Suprapubic skin (tissue), 4 donors: ENCODE measurements at regions not wholly inside any gene's neighbourhood (a gene's known extent, or its start where the extent isn't known, plus 50 kb on each side); places are given as distances from the start of the nearest gene placed in this dataset.

Source experiments
- DNase-seq, 2 donors: peaks; one replicate each; pipeline ENCODE4 v3.0.0-alpha.2; 2019; ENCODE audit warnings: low spot score in 2 of 2
- H3K27ac ChIP-seq: fragments of 200-600 bp; sonication (generic); one replicate; pipeline ENCODE4 v1.5.1; 2019
- H3K27me3 ChIP-seq: fragments of 200-600 bp; sonication (generic); one replicate; pipeline ENCODE4 v1.5.1; 2019
- H3K36me3 ChIP-seq: fragments of 200-600 bp; sonication (generic); one replicate; pipeline ENCODE4 v1.5.1; 2019
- H3K4me1 ChIP-seq: fragments of 200-600 bp; sonication (generic); one replicate; pipeline ENCODE4 v1.5.1; 2019
- H3K4me3 ChIP-seq: fragments of 200-600 bp; sonication (generic); one replicate; pipeline ENCODE4 v1.5.1; 2019; ENCODE audit warnings: mild to moderate bottlenecking
- H3K9me3 ChIP-seq: fragments of 200-600 bp; sonication (generic); one replicate; pipeline ENCODE4 v1.5.1; 2019
- EP300 ChIP-seq: sonication (generic); formaldehyde crosslinking; IDR thresholded peaks from one replicate; pipeline ENCODE4 v1.6.1; 2017; ENCODE audit warnings: antibody characterized with exemption
- POLR2A ChIP-seq, 2 donors: fragments of 450-650 bp; IDR thresholded peaks; one replicate each; pipeline ENCODE4 v1.6.1; 2017; ENCODE audit warnings: antibody characterized with exemption in 2 of 2, mild to moderate bottlenecking in 2 of 2, moderate library complexity in 2 of 2
- POLR2AphosphoS5 ChIP-seq, 3 donors: sonication (generic); formaldehyde crosslinking; IDR thresholded peaks; one replicate each; pipeline ENCODE4 v1.6.1; 2017; ENCODE audit warnings: antibody characterized with exemption in 3 of 3
- WGBS: methylation state at CpG from one replicate; pipeline ENCODE4 v1.1.5; 2018; 5-methylcytosine and 5-hydroxymethylcytosine counted together
- TF ChIP-seq, protein P1 (sequence below), 2 donors: fragments of 200-600 bp in 1 of 2; fragments of 450-650 bp in 1 of 2; sonication (generic) in 1 of 2; IDR thresholded peaks; one replicate each; pipeline ENCODE4 v1.5.1; 2016 to 2019; ENCODE audit warnings: antibody characterized with exemption in 2 of 2, mild to moderate bottlenecking in 1 of 2, moderate library complexity in 1 of 2

DNA sequence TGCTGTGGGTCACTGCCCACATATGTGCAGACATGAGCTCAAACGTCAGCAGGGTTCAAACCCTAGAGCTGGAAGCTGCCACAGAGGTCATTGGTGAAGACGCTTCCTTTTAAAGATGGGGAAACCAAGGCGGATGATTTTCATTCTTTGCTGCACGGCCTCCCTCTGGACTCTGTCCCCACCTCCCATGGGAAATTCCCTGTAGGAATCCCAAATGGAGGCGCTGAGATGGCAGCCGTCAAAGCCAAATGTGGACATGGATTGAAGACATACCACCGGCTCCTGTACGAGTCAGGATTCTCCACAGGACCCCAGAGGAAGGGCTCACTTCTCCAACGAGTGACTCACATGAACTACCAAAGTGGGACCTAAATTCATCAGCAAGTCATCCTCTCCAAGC is 286.4 kb downstream of the CRLF2 start:
- peak in 1 of 2 donors; percentile 11 for DNase-seq
- TF ChIP-seq EP300 (no peak), POLR2AphosphoS5 (IDR thresholded peaks at IDR 0.05) (no peak), POLR2A (IDR thresholded peaks at IDR 0.05) (no peak)
- TF ChIP-seq, protein P1, sequence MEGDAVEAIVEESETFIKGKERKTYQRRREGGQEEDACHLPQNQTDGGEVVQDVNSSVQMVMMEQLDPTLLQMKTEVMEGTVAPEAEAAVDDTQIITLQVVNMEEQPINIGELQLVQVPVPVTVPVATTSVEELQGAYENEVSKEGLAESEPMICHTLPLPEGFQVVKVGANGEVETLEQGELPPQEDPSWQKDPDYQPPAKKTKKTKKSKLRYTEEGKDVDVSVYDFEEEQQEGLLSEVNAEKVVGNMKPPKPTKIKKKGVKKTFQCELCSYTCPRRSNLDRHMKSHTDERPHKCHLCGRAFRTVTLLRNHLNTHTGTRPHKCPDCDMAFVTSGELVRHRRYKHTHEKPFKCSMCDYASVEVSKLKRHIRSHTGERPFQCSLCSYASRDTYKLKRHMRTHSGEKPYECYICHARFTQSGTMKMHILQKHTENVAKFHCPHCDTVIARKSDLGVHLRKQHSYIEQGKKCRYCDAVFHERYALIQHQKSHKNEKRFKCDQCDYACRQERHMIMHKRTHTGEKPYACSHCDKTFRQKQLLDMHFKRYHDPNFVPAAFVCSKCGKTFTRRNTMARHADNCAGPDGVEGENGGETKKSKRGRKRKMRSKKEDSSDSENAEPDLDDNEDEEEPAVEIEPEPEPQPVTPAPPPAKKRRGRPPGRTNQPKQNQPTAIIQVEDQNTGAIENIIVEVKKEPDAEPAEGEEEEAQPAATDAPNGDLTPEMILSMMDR (IDR thresholded peaks at IDR 0.05), result no peak
- Histone ChIP-seq H3K9me3 (peaks cover 7% of the 10 kb centered on the region), H3K27ac (no peak overlapping the region), H3K36me3 (no peaks in the 10 kb centered on the region), H3K27me3 (no peaks in the 10 kb centered on the region), H3K4me1 (no peaks in the 10 kb centered on the region), H3K4me3 (no peak overlapping the region)
- 77% methylated on average over 7 of the region's 9 CpGs for WGBS

DNA sequence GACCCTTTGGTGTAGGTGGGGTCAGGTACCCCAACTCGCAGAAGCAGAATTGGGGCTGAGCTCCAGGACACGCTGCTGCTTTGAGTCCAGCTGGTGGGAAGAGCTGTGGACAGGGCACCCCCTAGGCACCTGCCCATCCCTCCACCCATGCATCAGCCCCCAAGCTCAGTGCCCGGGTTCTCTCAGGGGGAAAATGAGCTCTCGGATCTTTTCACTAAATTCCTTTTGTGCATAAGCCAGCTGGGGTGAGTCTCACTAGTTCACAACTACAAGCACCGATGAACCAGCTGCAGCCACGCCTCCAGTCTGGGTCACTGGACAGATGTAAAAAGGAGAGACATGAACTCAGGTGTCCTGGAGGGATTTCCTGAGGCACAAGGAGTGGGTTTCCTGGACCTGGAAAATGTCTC is 286.8 kb downstream of the CRLF2 start:
- Histone ChIP-seq H3K27me3 (no peaks in the 10 kb centered on the region), H3K4me1 (no peaks in the 10 kb centered on the region), H3K27ac (no peak overlapping the region), H3K36me3 (no peaks in the 10 kb centered on the region), H3K4me3 (no peak overlapping the region), H3K9me3 (peaks cover 7% of the 10 kb centered on the region)
- WGBS, result 62% methylated on average over 4 of the region's 6 CpGs
- peak in 1 of 2 donors; percentile 42 for DNase-seq
- TF ChIP-seq EP300 (no peak), POLR2A (IDR thresholded peaks at IDR 0.05) (no peak), POLR2AphosphoS5 (IDR thresholded peaks at IDR 0.05) (no peak)
- TF ChIP-seq, protein P1 (IDR thresholded peaks at IDR 0.05), result no peak

DNA sequence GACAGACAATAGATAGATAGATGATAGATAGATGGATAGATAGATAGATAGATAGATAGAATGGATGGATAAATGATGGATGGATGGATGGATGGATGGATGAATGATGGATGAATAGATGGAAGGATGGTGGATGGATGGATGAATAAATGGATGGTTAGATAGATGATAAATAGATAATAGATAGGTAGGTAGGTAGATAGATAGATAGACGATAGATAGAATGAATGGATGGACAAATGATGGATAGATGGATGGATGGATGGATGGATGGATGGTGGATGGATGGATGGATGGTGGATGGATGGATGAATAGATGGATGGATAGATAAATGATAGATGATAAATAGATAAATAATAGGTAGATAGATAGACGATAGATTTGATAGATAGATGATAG is 287.4 kb downstream of the CRLF2 start:
- Histone ChIP-seq H3K36me3 (no peaks in the 10 kb centered on the region), H3K27me3 (no peaks in the 10 kb centered on the region), H3K4me1 (peaks cover 3% of the 10 kb centered on the region), H3K9me3 (peaks cover 7% of the 10 kb centered on the region), H3K4me3 (no peak overlapping the region), H3K27ac (no peak overlapping the region)
- DNase-seq, result no peak
- no peak for TF ChIP-seq EP300
- 64% methylated on average over 2 of the region's 2 CpGs for WGBS

DNA sequence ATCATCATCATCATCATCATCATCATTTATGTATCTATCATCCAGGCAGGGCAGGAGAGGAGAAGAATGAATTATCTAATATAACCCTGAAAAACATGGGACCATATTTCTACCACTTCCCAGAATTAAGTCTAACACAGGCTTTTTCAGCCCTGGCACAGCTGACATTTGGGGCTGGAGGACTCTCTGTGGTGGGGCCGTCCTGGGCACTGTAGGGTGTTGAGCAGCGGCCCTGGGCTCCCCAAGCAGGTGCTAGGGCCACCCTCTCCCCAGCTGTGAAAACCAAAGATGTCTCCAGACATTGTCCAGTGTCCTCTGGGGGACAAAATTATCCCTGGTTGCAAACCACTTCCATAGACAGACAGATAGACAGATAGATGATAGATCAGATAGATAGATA is 288.4 kb downstream of the CRLF2 start:
- H3K27ac ChIP-seq, result no peak overlapping the region
- peaks cover 3% of the 10 kb centered on the region for H3K4me1 ChIP-seq
- H3K27me3 ChIP-seq, result no peaks in the 10 kb centered on the region
- 40% methylated on average over 2 of the region's 2 CpGs for WGBS
- no peaks in the 10 kb centered on the region for H3K36me3 ChIP-seq
- DNase-seq, result no peak
- peaks cover 7% of the 10 kb centered on the region for H3K9me3 ChIP-seq
- no peak for TF ChIP-seq POLR2A (IDR thresholded peaks at IDR 0.05)
- TF ChIP-seq EP300, result no peak
- TF ChIP-seq, protein P1 (IDR thresholded peaks at IDR 0.05), result no peak
- TF ChIP-seq POLR2AphosphoS5 (IDR thresholded peaks at IDR 0.05), result no peak
- no peak overlapping the region for H3K4me3 ChIP-seq

DNA sequence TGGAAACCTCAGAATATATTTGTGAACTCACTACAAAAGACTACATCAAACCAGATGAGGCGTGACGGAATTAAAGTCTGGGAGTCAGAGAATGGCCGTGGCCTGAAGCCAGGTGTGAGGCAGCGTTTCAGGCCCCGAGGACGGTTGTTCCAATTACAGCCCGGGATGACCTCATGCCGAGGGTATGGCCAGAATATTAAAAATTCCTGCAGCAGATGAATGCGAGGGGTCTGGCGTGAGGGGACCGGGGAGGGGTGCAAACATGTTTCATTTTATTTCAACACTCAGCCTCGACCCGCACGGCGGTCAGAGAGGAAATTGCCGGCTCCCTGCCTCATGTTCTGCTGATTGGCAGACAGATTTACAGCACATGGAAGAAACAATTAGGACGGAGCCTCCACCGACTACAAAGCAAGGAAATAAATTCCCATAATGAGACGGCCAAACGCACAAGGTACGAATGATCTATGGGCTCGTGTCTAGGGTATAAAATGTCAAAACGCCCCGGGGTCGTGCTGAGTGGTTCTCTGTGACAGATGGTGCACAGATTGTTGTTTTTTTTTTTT is 289.7 kb downstream of the SHOX start:
- TF ChIP-seq POLR2AphosphoS5 (IDR thresholded peaks at IDR 0.05) (no peak), EP300 (no peak), POLR2A (IDR thresholded peaks at IDR 0.05) (no peak)
- TF ChIP-seq, protein P1 (IDR thresholded peaks at IDR 0.05), result no peak
- no peak overlapping the region for H3K4me3 ChIP-seq
- 12% methylated on average over 23 of the region's 25 CpGs for WGBS
- no peaks in the 10 kb centered on the region for H3K36me3 ChIP-seq
- H3K4me1 ChIP-seq, result peaks cover 3% of the 10 kb centered on the region
- no peak overlapping the region for H3K27ac ChIP-seq
- DNase-seq, result no peak
- peaks cover 7% of the 10 kb centered on the region for H3K9me3 ChIP-seq
- H3K27me3 ChIP-seq, result no peaks in the 10 kb centered on the region

DNA sequence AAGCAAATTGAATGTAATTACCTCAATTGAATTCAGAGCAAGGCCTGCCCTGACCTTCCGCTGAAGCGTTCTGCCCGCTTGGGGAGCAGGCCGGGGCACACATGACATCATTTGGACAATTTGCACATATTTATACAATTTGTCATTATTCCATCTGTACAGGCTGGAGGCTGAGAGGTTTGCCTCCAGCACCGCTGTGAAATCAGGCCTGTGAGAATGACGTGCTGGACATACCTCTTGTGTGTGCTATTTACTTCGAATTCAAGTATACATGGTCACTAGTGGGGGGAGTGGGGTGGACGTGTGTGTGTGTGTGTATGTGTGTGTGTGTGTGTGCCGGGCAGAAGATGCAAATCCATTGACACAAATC is 285.6 kb downstream of the SHOX start:
- TF ChIP-seq, protein P1 (IDR thresholded peaks at IDR 0.05), result no peak
- TF ChIP-seq POLR2A (IDR thresholded peaks at IDR 0.05) (no peak), POLR2AphosphoS5 (IDR thresholded peaks at IDR 0.05) (no peak), EP300 (no peak)
- WGBS, result 65% methylated on average over 9 of the region's 9 CpGs
- H3K4me1 ChIP-seq, result peaks cover 3% of the 10 kb centered on the region
- no peak for DNase-seq
- no peaks in the 10 kb centered on the region for H3K36me3 ChIP-seq
- no peaks in the 10 kb centered on the region for H3K9me3 ChIP-seq
- no peaks in the 10 kb centered on the region for H3K27me3 ChIP-seq
- no peak overlapping the region for H3K27ac ChIP-seq
- no peak overlapping the region for H3K4me3 ChIP-seq
